ENCODE measurements at regions not wholly inside any gene's neighbourhood (a gene's known extent, or its start where the extent isn't known, plus 50 kb on each side); places are given as distances from the start of the nearest gene placed in this dataset.

DNA sequence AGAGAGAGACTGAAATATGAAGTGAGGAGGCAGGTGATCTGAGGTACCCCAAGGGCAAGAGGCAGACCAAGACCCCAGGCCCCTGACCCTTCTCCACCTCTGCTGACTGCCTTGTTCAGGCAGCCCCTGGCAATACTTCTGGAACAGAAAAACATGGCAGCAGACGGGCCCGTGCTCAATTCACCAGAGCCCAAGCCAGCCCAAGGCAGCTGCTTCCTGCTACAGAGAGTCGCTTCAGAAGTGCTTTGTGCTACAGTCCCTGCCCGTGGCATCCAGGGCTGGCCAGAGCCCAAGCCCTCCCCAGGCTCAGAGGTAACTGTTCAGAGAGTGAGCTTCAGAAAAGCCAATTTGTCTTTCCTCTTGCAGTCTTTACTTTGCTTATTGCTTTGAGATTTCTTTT is 151.4 kb upstream of the FSTL4 start:
- TF ChIP-seq, protein P1, sequence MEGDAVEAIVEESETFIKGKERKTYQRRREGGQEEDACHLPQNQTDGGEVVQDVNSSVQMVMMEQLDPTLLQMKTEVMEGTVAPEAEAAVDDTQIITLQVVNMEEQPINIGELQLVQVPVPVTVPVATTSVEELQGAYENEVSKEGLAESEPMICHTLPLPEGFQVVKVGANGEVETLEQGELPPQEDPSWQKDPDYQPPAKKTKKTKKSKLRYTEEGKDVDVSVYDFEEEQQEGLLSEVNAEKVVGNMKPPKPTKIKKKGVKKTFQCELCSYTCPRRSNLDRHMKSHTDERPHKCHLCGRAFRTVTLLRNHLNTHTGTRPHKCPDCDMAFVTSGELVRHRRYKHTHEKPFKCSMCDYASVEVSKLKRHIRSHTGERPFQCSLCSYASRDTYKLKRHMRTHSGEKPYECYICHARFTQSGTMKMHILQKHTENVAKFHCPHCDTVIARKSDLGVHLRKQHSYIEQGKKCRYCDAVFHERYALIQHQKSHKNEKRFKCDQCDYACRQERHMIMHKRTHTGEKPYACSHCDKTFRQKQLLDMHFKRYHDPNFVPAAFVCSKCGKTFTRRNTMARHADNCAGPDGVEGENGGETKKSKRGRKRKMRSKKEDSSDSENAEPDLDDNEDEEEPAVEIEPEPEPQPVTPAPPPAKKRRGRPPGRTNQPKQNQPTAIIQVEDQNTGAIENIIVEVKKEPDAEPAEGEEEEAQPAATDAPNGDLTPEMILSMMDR (IDR thresholded peaks at IDR 0.05): no peak
- no peak for TF ChIP-seq POLR2A (IDR thresholded peaks at IDR 0.05)

All from thyroid gland (tissue), 4 donors.